LNCaP clone FGC (cell line): ENCODE measurements at regions not wholly inside any gene's neighbourhood (a gene's known extent, or its start where the extent isn't known, plus 50 kb on each side); places are given as distances from the start of the nearest gene placed in this dataset.

Experiments
- DNase-seq: peaks from one replicate; pipeline ENCODE4 v3.0.0-alpha.2; 2011; ENCODE audit warnings: low read depth
- H3K4me3 ChIP-seq: 2 replicates; pipeline ENCODE4 v1.5.1; 2011; ENCODE audit warnings: mild to moderate bottlenecking, low read depth, low read length, control low read depth
- CTCF ChIP-seq: IDR thresholded peaks from 2 replicates; pipeline ENCODE4 v1.5.1; 2012; ENCODE audit warnings: mild to moderate bottlenecking; ENCODE audit not compliant: control insufficient read depth, insufficient read depth; ENCODE audit errors: extremely low read depth

- no peak overlapping the region for H3K4me3 ChIP-seq
- no peak for TF ChIP-seq CTCF
- no peak for DNase-seq
Observed at GRCh38 chr13:90201202-90201601, 1146.3 kb upstream of the MIR17HG start.

GRCh38 chr13:90201676-90202460, 1145.6 kb upstream of the MIR17HG start:
- H3K4me3 ChIP-seq, result no peak overlapping the region
- DNase-seq, result no peak
- TF ChIP-seq CTCF, result no peak

- no peak for TF ChIP-seq CTCF
- no peak for DNase-seq
- no peak overlapping the region for H3K4me3 ChIP-seq
Observed at GRCh38 chr13:90205081-90205480, 1142.4 kb upstream of the MIR17HG start.

GRCh38 chr13:90205911-90206310, 1141.6 kb upstream of the MIR17HG start:
- no peak overlapping the region for H3K4me3 ChIP-seq
- no peak for TF ChIP-seq CTCF
- DNase-seq, result no peak

GRCh38 chr13:90217275-90217674, 1130.2 kb upstream of the MIR17HG start:
- DNase-seq, result no peak
- no peak overlapping the region for H3K4me3 ChIP-seq
- TF ChIP-seq CTCF, result no peak

- no peak for TF ChIP-seq CTCF
- no peak overlapping the region for H3K4me3 ChIP-seq
- DNase-seq, result no peak
Observed at GRCh38 chr13:90222758-90223157, 1124.7 kb upstream of the MIR17HG start.

GRCh38 chr13:90230311-90230710, 1117.2 kb upstream of the MIR17HG start:
- no peak overlapping the region for H3K4me3 ChIP-seq
- no peak for DNase-seq
- TF ChIP-seq CTCF, result no peak
